COLO668 (cell line): ENCODE measurements at regions not wholly inside any gene's neighbourhood (a gene's known extent, or its start where the extent isn't known, plus 50 kb on each side); places are given as distances from the start of the nearest gene placed in this dataset.

Experiments
- DNase-seq: peaks from one replicate; lab custom pipeline; 2025; ENCODE audit not compliant: unreplicated experiment; lab: John Stamatoyannopoulos, UW

DNA sequence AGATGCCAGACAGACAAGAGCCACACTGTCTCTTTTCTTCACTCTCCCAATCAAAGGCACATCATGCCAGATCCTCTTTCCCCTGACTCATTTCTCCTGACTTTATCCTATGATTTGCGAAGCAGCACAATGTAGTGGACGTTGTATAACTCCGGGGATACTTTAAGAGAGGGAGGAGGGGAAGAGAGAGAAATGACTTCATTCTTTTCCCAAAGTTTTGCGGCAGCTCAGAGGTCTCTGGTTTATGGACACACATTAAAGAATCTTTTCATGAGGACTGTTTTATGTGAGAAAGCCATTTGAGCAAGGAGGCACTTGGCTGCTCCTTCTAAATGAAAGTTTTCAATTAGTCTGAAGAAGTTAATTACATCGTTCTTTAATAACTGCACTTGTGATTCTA lies 75.1 kb upstream of the MC3R start:
- no peak for DNase-seq

DNA sequence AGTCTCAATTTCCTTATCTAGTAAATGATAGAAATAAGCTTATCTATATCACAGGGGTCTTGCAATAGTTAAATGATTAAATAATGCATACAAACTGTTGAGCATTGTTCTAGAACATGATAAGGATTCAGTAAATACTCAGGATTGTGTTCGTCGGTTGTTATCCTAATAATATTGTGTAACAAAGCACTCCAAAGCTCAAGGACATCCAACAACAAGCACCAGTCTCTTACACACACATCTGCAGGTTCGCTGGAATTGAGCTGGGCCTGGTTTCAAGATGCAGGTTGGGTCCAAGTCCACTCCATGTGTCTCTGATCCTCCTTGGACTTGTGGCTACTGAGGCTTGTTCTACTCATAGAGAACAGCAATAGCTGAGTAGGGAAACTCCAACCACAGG lies 74.1 kb upstream of the MC3R start:
- no peak for DNase-seq

DNA sequence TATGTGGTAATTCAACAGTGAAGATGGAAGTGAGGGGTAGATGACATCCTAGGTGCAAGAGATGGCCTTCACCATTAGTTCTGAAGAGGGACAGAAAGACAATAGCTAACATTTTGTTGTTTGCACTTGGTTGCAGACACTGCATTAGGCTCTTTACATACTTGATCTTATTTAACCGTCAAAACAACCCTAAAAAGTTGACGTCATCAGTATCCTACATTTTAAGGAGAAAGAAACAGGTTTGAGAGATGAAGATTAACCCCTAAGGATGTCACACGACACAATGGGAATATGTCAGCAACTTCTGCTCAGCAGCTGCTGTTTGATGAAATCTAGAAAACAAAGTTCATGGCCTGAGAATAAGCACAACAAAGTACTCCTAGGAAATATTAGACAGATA lies 72.6 kb upstream of the MC3R start:
- DNase-seq = no peak

DNA sequence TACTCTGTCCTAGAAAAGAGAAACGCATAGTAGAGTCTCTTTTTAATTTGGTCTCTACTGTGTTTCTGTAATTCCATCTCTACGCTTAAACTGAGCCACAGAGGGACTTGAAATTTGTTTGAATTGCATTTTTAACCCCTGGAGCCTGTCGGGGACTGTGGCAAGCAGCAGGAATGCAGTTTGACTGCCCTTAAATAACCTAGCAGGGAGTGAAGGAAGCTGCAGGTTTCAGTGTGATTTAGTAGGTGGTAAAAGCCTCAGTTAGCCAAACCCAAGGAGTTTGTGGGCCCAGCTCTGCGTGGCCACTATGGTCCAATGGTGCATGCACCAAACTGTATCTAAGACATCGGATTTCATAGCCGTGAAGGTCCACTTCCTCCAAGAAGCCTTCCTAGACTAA lies 70.3 kb upstream of the MC3R start:
- DNase-seq = no peak

DNA sequence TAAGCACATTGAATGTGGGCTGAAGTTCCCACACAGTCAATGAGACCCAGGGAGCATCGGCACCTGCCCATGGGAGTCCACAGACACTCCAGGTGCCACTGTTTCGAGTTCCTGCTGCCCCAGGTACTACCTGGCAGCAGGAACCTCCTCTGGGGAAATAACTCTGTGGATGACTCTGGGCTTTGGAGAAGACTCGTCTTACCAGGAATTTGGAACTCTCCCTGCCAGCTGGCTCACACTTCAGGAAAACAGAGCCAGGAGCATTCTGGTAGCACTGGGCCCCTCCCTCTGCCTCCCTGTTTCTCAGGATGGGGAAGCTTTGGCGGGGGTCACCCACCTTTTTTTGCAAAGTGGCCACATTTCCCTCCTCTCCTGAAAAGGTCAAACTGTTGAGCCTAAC lies 69.5 kb upstream of the MC3R start:
- no peak for DNase-seq

DNA sequence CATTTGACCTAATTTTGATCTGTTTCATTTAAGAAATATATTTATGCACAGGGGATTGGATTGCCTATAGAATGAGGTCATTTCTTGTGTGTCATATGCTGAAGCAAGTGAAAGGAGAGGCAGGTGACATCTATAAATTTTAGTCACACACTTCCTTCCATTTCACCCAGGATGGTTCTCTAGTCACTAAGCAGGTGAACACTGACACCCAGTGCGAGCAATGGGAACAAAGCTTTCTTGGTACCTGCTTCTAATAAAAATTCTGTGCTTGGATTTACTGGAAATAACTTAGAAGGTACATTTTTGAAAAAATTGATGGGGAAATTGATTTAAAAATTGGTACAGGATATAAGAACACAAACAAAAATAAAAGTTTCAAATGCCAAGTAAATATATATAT lies 66.9 kb upstream of the MC3R start:
- DNase-seq = no peak

DNA sequence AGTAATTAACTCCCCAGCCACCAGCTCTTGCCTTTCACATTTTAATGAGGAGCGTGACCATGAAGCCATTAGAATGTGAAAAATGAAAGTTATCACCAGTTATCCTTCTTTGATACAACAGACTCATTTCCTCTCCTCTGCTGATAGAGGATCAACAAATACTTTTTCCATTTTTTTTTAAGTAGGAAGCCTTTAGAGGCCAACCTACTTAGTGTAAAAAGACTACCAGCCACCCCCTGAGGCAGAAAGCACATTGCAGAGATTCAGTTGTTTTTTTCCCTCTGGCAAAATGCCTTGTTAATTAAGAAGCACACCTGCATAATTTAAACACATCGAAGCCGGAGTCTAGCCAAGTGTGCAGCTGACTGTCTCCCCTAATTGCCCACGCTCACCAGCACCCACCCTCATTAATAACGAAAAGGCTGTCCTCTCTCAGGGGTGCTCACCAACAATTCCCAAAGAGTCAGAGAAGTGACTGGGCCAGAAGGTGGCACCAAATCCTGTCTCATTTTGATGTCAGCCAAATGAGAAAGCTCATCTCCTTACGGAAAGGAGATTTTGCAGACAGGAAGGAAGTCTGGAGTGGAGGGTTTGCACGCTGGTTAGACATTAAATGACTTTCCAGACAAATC lies 60.9 kb upstream of the MC3R start:
- no peak for DNase-seq

DNA sequence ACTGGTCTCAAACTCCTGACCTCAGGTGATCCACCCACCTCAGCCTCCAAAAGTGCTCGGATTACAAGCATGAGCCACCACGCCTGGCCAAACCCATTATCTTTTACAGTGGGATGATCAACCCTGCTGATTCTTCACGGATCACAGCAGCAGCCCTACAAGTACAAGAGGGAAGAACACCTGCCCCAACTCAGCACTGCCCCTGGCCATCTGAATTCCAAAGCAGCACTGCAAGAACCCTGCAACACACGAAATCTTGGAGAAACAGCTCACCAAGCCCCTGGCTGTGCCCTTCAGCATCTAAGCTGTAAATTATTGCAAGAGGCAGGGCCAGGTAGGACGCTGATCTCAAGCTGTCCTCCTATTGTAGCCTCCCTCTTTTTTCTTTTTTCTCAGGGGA lies 54.5 kb upstream of the MC3R start:
- no peak for DNase-seq

DNA sequence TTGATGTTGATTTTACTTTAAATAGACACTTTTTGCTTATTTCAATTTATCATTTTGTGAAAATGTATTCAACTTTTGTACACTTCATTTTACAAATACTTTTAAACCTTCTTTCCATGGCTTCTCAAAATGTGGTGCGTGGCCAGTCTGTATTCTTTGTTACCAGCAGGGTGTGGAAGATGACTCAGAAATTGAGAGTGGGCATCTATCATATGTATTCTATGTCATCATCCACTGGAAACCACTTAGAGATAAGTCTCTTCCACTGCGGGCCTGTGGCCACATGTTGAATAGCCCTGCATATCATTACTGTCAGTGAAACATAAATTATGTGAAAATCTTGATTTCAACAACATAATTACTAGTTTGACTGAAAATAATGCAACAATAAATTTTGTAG lies 52.6 kb upstream of the MC3R start:
- DNase-seq = no peak
